ENCODE measurements at regions not wholly inside any gene's neighbourhood (a gene's known extent, or its start where the extent isn't known, plus 50 kb on each side); places are given as distances from the start of the nearest gene placed in this dataset.
A peak's percentile ranks its signal among the peaks of the same experiment; 100 is the strongest.

DNA sequence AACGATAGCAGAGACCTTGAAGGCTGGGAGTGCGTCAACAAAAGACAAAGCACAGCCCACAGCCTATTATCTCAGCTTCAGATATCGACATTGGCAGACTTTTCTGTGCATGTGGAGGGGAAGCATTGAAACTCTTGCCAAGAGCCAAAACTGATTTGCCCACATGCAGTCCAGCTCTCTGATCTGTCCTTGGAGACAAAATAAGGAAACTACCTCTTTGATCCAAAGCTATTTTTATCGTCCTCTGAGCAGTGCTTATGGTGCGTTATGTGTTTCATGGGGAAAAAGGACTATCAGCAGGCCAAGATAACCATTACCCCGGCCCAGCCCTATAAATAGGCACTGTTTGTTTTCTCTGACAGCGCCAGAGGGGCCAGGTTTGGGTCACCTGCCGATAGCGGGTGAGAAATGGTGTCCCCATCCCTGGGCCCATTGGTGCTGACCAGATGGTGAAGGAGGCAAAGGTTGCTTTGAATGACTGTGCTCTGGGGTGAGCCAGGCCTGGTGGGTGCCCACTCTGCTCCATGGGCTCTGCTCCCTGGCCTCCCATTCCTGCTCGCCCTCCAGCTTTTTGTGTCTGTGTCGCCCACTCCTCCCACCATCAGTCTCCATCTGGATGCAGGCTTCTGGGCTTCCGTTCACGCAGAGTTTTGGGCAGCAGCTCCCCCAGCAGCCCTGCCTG is 176.1 kb upstream of the HS6ST1 start:
- Mint-ChIP-seq H3K9me3 (ENCODE audit: low read depth) (no peaks in the 10 kb centered on the region), H3K27me3 (peaks cover 53% of the 10 kb centered on the region)

DNA sequence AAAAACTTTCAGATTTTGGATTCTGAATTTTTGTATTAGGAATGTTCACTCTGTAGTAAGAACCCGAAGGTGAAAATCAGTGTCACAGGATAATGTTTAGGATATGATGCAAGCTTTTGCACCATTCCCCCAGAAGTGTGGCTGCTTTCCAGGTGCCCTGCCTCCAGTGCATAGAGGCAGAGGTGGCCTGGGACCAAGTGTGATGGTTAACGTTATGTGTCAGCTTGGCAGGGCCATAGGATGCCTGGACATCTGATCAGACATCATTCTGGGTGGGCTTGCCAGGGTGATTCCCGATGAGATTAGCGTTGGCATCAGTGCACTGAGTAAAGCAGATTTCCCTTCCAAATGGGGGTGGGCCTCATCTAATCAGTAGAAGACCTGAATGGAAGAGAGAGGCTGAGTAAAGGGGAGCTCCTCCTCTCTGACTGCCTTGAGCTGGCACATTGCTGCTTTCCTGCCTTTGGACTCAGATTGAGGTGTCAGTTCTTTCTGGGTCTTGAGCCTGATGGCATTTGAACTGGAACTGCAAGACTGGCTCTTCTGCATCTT is 177.4 kb upstream of the HS6ST1 start:
- Mint-ChIP-seq H3K9me3 (ENCODE audit: low read depth) (no peaks in the 10 kb centered on the region), H3K4me3 (ENCODE audit: low read depth) (no peak overlapping the region), H3K36me3 (ENCODE audit: insufficient read depth) (no peaks in the 10 kb centered on the region), H3K27me3 (peaks cover 51% of the 10 kb centered on the region), H3K27ac (no peak overlapping the region), H3K4me1 (ENCODE audit: low read depth) (peaks cover 44% of the 10 kb centered on the region)
- no peak for DNase-seq (ENCODE audit: low spot score, unreplicated experiment)
- TF ChIP-seq, protein P1, sequence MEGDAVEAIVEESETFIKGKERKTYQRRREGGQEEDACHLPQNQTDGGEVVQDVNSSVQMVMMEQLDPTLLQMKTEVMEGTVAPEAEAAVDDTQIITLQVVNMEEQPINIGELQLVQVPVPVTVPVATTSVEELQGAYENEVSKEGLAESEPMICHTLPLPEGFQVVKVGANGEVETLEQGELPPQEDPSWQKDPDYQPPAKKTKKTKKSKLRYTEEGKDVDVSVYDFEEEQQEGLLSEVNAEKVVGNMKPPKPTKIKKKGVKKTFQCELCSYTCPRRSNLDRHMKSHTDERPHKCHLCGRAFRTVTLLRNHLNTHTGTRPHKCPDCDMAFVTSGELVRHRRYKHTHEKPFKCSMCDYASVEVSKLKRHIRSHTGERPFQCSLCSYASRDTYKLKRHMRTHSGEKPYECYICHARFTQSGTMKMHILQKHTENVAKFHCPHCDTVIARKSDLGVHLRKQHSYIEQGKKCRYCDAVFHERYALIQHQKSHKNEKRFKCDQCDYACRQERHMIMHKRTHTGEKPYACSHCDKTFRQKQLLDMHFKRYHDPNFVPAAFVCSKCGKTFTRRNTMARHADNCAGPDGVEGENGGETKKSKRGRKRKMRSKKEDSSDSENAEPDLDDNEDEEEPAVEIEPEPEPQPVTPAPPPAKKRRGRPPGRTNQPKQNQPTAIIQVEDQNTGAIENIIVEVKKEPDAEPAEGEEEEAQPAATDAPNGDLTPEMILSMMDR (IDR thresholded peaks at IDR 0.05; ENCODE audit: unreplicated experiment) = no peak

More for the DNA sequence above, 176.1 kb upstream of the HS6ST1 start:
- no peak for DNase-seq (ENCODE audit: low spot score, unreplicated experiment)
- TF ChIP-seq, protein P1 (IDR thresholded peaks at IDR 0.05; ENCODE audit: unreplicated experiment) = no peak
- H3K4me3 Mint-ChIP-seq (ENCODE audit: low read depth) = peak overlapping the region; percentile 53
- no peaks in the 10 kb centered on the region for H3K36me3 Mint-ChIP-seq (ENCODE audit: insufficient read depth)
- peak overlapping the region; percentile 39 for H3K27ac Mint-ChIP-seq
- peaks cover 51% of the 10 kb centered on the region for H3K4me1 Mint-ChIP-seq (ENCODE audit: low read depth)

DNA sequence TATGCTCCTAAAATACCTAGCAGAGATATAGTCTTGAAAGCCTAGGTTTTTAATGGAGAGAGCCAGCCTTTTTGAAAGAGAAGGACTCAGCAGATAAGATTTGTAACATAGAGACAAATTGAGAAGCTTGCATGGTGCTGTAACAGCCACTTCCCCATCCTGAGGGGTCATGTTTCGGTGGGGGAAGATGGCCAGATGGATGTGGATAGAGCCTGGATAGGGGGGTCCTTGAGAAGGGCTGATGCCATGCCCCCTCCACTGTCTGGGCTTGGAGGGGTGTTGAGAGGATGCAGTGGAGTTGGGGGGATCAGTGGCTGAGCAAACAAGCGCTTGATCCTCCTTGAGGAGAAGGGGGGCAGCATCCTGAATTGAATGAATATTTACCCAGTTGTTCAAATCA is 178.0 kb upstream of the HS6ST1 start:
- no peaks in the 10 kb centered on the region for H3K36me3 Mint-ChIP-seq (ENCODE audit: insufficient read depth)
- no peak overlapping the region for H3K27ac Mint-ChIP-seq
- no peak for DNase-seq (ENCODE audit: low spot score, unreplicated experiment)
- TF ChIP-seq, protein P1 (IDR thresholded peaks at IDR 0.05; ENCODE audit: unreplicated experiment) = no peak
- H3K4me1 Mint-ChIP-seq (ENCODE audit: low read depth) = peaks cover 42% of the 10 kb centered on the region
- no peak overlapping the region for H3K4me3 Mint-ChIP-seq (ENCODE audit: low read depth)
- peaks cover 48% of the 10 kb centered on the region for H3K27me3 Mint-ChIP-seq
- H3K9me3 Mint-ChIP-seq (ENCODE audit: low read depth) = no peaks in the 10 kb centered on the region

DNA sequence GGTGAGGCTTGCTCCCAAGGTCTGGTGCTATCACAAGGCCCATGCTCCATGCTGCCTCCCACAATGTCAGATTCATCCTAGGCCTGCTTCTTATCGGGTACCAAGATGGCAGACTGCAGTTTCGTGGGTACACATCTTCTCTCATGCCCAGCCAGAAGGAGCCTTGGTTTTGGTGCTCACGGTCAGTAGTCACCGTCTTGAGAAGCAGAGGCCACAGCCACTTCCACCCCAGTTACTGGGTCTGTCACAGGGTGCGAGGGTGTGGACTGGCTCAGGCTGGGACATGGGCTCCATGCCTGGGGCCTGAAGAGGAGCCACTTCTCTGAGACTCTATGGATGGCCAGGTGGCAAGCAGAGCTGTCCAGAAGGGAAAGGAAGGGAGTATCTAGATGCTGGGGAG is 178.8 kb upstream of the HS6ST1 start:
- TF ChIP-seq, protein P1 (IDR thresholded peaks at IDR 0.05; ENCODE audit: unreplicated experiment) = no peak
- H3K4me3 Mint-ChIP-seq (ENCODE audit: low read depth) = no peak overlapping the region
- no peak overlapping the region for H3K27ac Mint-ChIP-seq
- H3K27me3 Mint-ChIP-seq = peaks cover 53% of the 10 kb centered on the region
- peaks cover 47% of the 10 kb centered on the region for H3K4me1 Mint-ChIP-seq (ENCODE audit: low read depth)
- no peaks in the 10 kb centered on the region for H3K36me3 Mint-ChIP-seq (ENCODE audit: insufficient read depth)
- no peaks in the 10 kb centered on the region for H3K9me3 Mint-ChIP-seq (ENCODE audit: low read depth)
- DNase-seq (ENCODE audit: low spot score, unreplicated experiment) = no peak

DNA sequence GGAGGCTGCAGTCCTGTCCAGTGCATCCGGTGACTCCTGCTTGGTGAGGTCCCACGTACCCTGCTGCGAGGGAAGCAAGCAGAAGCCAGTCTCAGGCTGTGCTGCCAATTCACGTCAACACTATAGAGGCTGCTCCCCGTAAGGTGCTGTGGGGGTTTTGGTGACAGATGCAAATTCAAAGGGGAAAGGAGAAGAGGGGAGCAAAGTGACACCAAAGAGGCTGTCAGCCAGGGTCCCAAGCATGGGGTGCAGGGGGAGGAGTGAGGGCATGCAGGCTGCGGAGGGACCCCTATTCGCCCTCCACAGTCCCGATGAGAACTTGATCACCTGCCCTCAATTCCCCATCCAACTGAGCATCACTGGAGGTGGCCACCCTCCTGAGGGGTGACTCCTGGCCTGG is 179.4 kb upstream of the HS6ST1 start:
- Mint-ChIP-seq H3K9me3 (ENCODE audit: low read depth) (no peaks in the 10 kb centered on the region), H3K4me1 (ENCODE audit: low read depth) (peaks cover 47% of the 10 kb centered on the region), H3K4me3 (ENCODE audit: low read depth) (no peak overlapping the region), H3K36me3 (ENCODE audit: insufficient read depth) (no peaks in the 10 kb centered on the region), H3K27me3 (peaks cover 56% of the 10 kb centered on the region), H3K27ac (no peak overlapping the region)
- TF ChIP-seq, protein P1 (IDR thresholded peaks at IDR 0.05; ENCODE audit: unreplicated experiment) = no peak
- no peak for DNase-seq (ENCODE audit: low spot score, unreplicated experiment)
